Neural cell (in vitro differentiated cells): ENCODE measurements at regions not wholly inside any gene's neighbourhood (a gene's known extent, or its start where the extent isn't known, plus 50 kb on each side); places are given as distances from the start of the nearest gene placed in this dataset.

Experiments
- H2AFZ ChIP-seq: fragments of 200-600, 300-800 bp; sonication (generic), shearing (Covaris generic); 2 replicates; pipeline ENCODE4 v1.6.0; 2014; ENCODE audit warnings: low read depth, mild to moderate bottlenecking, antibody characterized with exemption, low read length, moderate library complexity
- H3F3A ChIP-seq: fragments of 200-600 bp; shearing (Covaris generic); 2 replicates; pipeline ENCODE4 v1.6.1; 2016; ENCODE audit warnings: mild to moderate bottlenecking, moderate library complexity, mixed read lengths, antibody characterized with exemption, low read length; ENCODE audit not compliant: insufficient read depth, poor library complexity, severe bottlenecking
- H3K27ac ChIP-seq: fragments of 200-600, 300-800 bp; sonication (generic), shearing (Covaris generic); 2 replicates; pipeline ENCODE4 v1.5.1; 2014; ENCODE audit warnings: mild to moderate bottlenecking, low read length, moderate library complexity
- H3K27me3 ChIP-seq: fragments of 300-800, 200-600 bp; sonication (generic), shearing (Covaris generic); 2 replicates; pipeline ENCODE4 v1.6.0; 2014; ENCODE audit warnings: mild to moderate bottlenecking, low read depth, low read length, moderate library complexity; ENCODE audit not compliant: insufficient read depth
- H3K36me3 ChIP-seq: fragments of 300-800, 200-600 bp; sonication (generic), shearing (Covaris generic); 2 replicates; pipeline ENCODE4 v1.5.1; 2014; ENCODE audit warnings: mild to moderate bottlenecking, antibody characterized with exemption, low read length, moderate library complexity; ENCODE audit not compliant: insufficient read depth
- H3K4me2 ChIP-seq: fragments of 300-800, 200-600 bp; sonication (generic), shearing (Covaris generic); 2 replicates; pipeline ENCODE4 v1.6.0; 2014; ENCODE audit warnings: mild to moderate bottlenecking, low read length
- H3K4me3 ChIP-seq: fragments of 300-800, 200-600 bp; sonication (generic), shearing (Covaris generic); 2 replicates; pipeline ENCODE4 v1.5.1; 2014; ENCODE audit warnings: mild to moderate bottlenecking, low read length, moderate library complexity
- H3K79me2 ChIP-seq: fragments of 200-600 bp; shearing (Covaris generic); replicated peaks from 2 replicates; pipeline ENCODE4 v1.6.0; 2014; ENCODE audit warnings: mild to moderate bottlenecking, low read length, moderate library complexity; ENCODE audit not compliant: insufficient read depth
- H3K9ac ChIP-seq: fragments of 300-800, 200-600 bp; sonication (generic), shearing (Covaris generic); 2 replicates; pipeline ENCODE4 v1.6.1; 2016; ENCODE audit warnings: mild to moderate bottlenecking, low read length, mixed read lengths
- H3K9me2 ChIP-seq: fragments of 200-600 bp; shearing (Covaris generic); 2 replicates; pipeline ENCODE4 v1.6.1; 2016; ENCODE audit warnings: mild to moderate bottlenecking, low read length, mixed read lengths; ENCODE audit not compliant: insufficient read depth
- H3K9me3 ChIP-seq: fragments of 200-600, 300-800 bp; sonication (generic), shearing (Covaris generic); 2 replicates; pipeline ENCODE4 v1.6.1; 2016; ENCODE audit warnings: mild to moderate bottlenecking, mixed run types, low read length, moderate library complexity, mixed read lengths
- H4K20me1 ChIP-seq: fragments of 200-600 bp; shearing (Covaris generic); 2 replicates; pipeline ENCODE4 v1.6.1; 2016; ENCODE audit warnings: mild to moderate bottlenecking, mixed run types; ENCODE audit not compliant: insufficient read depth
- EP300 ChIP-seq: fragments of 450-650 bp; conservative IDR thresholded peaks from 2 replicates; pipeline ENCODE4 v1.6.1; 2014; ENCODE audit warnings: antibody characterized with exemption, mild to moderate bottlenecking, moderate library complexity; ENCODE audit not compliant: poor library complexity, severe bottlenecking
- EZH2 ChIP-seq: fragments of 200-600, 300-800 bp; shearing (Covaris generic), sonication (generic); IDR thresholded peaks from 2 replicates; pipeline ENCODE4 v1.6.1; 2014; ENCODE audit warnings: antibody characterized with exemption, low read length, borderline replicate concordance, mild to moderate bottlenecking; ENCODE audit not compliant: insufficient read depth, poor library complexity, severe bottlenecking
- MXI1 ChIP-seq: fragments of 450-650 bp; conservative IDR thresholded peaks from 2 replicates; pipeline ENCODE4 v1.6.1; 2014; ENCODE audit warnings: antibody characterized with exemption, mild to moderate bottlenecking; ENCODE audit not compliant: poor library complexity, severe bottlenecking
- POLR2AphosphoS5 ChIP-seq: IDR thresholded peaks from 2 replicates; pipeline ENCODE4 v1.6.1; 2012
- RAD21 ChIP-seq: fragments of 450-650 bp; conservative IDR thresholded peaks from 2 replicates; pipeline ENCODE4 v1.6.1; 2014; ENCODE audit warnings: antibody characterized with exemption, mild to moderate bottlenecking, moderate library complexity
- SMC3 ChIP-seq: fragments of 450-650 bp; conservative IDR thresholded peaks from 2 replicates; pipeline ENCODE4 v1.6.1; 2014; ENCODE audit warnings: antibody characterized with exemption, mild to moderate bottlenecking, moderate library complexity; ENCODE audit not compliant: poor library complexity
- TAF1 ChIP-seq: IDR thresholded peaks from 2 replicates; pipeline ENCODE4 v1.6.1; 2012; ENCODE audit warnings: low read depth
- TF ChIP-seq, protein P1 (sequence below): fragments of 450-650 bp; IDR thresholded peaks from 2 replicates; pipeline ENCODE4 v1.5.1; 2014; ENCODE audit warnings: antibody characterized with exemption, mild to moderate bottlenecking, moderate library complexity; ENCODE audit not compliant: poor library complexity, severe bottlenecking
- TF ChIP-seq, protein P2 (sequence below): IDR thresholded peaks from 2 replicates; pipeline ENCODE4 v1.6.1; 2012; ENCODE audit warnings: borderline replicate concordance

DNA sequence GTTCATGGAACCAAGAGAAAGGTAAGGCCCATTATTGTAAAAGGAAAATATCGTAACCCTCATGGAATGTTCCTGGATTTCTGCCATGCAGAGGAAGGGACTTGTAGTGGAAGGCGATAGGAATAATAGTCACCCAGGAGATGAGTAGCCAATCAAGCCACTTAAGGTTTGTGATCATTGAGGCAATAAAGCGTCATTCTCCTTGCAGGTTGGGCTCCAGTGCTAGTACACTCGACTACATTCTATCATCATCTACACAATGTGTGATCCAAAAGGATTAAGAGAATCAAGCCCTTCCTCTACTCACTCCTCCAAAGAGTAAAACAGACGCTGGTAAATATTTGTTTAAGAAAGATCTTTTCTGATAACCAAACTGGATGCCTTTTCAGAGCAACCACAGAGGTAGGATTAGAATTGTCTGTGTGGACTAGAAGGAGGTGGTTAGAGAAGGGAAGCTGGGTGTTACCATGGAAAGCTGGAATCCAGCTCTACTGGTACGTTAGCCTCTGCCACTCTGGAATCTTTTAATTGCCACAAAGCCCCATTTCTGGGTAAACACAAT, 245.7 kb downstream of the IKZF2 start:
- Histone ChIP-seq H2AFZ (no peak overlapping the region), H3K4me2 (no peak overlapping the region)

DNA sequence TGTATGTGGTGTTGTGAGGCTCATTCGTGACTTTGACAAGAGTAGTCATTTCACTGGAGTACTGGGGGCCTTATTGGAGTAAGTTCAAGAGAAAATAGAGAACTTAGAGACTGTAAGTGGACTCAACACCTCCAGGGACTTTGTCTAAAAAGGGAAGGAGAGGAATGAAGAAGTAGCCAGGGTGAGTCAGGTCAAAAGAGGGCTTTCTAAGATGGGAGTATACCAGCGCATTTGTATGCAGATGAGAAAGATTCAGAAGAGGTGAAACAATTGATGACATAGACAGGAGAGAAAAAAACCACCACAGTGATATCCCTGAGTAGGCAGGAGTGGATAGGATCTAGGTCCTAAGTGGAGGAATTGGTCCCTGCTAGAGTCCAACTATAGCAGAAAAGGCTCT, 246.8 kb downstream of the IKZF2 start:
- no peaks in the 10 kb centered on the region for H4K20me1 ChIP-seq
- no peaks in the 10 kb centered on the region for H3K36me3 ChIP-seq
- TF ChIP-seq MXI1, result no peak
- H3F3A ChIP-seq, result no peaks in the 10 kb centered on the region
- no peak overlapping the region for H2AFZ ChIP-seq
- H3K79me2 ChIP-seq, result no peaks in the 10 kb centered on the region
- H3K4me3 ChIP-seq, result no peak overlapping the region
- no peaks in the 10 kb centered on the region for H3K27me3 ChIP-seq
- H3K9me2 ChIP-seq, result no peaks in the 10 kb centered on the region
- no peaks in the 10 kb centered on the region for H3K9me3 ChIP-seq
- H3K4me2 ChIP-seq, result no peak overlapping the region
- no peak overlapping the region for H3K9ac ChIP-seq
- no peak overlapping the region for H3K27ac ChIP-seq

More for the DNA sequence above, 245.7 kb downstream of the IKZF2 start:
- Histone ChIP-seq H3F3A (no peaks in the 10 kb centered on the region), H3K79me2 (no peaks in the 10 kb centered on the region), H4K20me1 (no peaks in the 10 kb centered on the region), H3K4me3 (no peak overlapping the region), H3K9me3 (no peaks in the 10 kb centered on the region), H3K9me2 (no peaks in the 10 kb centered on the region), H3K36me3 (no peaks in the 10 kb centered on the region), H3K27me3 (no peaks in the 10 kb centered on the region), H3K27ac (no peak overlapping the region), H3K9ac (no peak overlapping the region)
- no peak for TF ChIP-seq TAF1

DNA sequence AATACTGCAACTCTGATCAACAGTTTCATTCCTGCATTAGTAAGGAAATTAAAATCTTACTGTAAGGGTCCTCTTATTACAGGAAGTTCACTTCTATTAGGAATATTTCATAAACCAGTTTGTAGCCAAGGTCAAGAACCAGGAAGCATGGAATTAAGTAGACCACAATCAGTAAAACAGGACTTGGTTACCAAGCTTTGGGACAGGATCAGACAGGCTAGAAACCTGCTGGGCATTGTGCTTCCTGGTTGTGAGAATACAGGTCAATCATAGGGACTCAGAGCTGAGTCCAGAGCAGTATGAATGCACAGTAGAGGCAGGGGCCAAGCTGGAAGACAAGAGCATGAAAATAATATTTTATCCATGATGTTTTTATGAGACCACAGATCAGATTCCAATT, 248.0 kb downstream of the IKZF2 start:
- Histone ChIP-seq H3K4me3 (no peak overlapping the region), H3K9ac (no peak overlapping the region), H3K36me3 (no peaks in the 10 kb centered on the region), H3K27me3 (no peaks in the 10 kb centered on the region), H3K79me2 (no peaks in the 10 kb centered on the region), H3F3A (no peaks in the 10 kb centered on the region), H3K9me2 (no peaks in the 10 kb centered on the region), H2AFZ (no peak overlapping the region), H3K9me3 (no peaks in the 10 kb centered on the region), H3K4me2 (no peak overlapping the region), H4K20me1 (no peaks in the 10 kb centered on the region), H3K27ac (no peak overlapping the region)
- TF ChIP-seq TAF1 (no peak), EP300 (no peak), RAD21 (no peak), MXI1 (no peak), POLR2AphosphoS5 (no peak), SMC3 (no peak), EZH2 (no peak)
- TF ChIP-seq, protein P1, sequence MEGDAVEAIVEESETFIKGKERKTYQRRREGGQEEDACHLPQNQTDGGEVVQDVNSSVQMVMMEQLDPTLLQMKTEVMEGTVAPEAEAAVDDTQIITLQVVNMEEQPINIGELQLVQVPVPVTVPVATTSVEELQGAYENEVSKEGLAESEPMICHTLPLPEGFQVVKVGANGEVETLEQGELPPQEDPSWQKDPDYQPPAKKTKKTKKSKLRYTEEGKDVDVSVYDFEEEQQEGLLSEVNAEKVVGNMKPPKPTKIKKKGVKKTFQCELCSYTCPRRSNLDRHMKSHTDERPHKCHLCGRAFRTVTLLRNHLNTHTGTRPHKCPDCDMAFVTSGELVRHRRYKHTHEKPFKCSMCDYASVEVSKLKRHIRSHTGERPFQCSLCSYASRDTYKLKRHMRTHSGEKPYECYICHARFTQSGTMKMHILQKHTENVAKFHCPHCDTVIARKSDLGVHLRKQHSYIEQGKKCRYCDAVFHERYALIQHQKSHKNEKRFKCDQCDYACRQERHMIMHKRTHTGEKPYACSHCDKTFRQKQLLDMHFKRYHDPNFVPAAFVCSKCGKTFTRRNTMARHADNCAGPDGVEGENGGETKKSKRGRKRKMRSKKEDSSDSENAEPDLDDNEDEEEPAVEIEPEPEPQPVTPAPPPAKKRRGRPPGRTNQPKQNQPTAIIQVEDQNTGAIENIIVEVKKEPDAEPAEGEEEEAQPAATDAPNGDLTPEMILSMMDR, result no peak
- TF ChIP-seq, protein P2, sequence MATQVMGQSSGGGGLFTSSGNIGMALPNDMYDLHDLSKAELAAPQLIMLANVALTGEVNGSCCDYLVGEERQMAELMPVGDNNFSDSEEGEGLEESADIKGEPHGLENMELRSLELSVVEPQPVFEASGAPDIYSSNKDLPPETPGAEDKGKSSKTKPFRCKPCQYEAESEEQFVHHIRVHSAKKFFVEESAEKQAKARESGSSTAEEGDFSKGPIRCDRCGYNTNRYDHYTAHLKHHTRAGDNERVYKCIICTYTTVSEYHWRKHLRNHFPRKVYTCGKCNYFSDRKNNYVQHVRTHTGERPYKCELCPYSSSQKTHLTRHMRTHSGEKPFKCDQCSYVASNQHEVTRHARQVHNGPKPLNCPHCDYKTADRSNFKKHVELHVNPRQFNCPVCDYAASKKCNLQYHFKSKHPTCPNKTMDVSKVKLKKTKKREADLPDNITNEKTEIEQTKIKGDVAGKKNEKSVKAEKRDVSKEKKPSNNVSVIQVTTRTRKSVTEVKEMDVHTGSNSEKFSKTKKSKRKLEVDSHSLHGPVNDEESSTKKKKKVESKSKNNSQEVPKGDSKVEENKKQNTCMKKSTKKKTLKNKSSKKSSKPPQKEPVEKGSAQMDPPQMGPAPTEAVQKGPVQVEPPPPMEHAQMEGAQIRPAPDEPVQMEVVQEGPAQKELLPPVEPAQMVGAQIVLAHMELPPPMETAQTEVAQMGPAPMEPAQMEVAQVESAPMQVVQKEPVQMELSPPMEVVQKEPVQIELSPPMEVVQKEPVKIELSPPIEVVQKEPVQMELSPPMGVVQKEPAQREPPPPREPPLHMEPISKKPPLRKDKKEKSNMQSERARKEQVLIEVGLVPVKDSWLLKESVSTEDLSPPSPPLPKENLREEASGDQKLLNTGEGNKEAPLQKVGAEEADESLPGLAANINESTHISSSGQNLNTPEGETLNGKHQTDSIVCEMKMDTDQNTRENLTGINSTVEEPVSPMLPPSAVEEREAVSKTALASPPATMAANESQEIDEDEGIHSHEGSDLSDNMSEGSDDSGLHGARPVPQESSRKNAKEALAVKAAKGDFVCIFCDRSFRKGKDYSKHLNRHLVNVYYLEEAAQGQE, result no peak
